Cardiac muscle cell (in vitro differentiated cells and primary cell): ENCODE measurements at regions not wholly inside any gene's neighbourhood (a gene's known extent, or its start where the extent isn't known, plus 50 kb on each side); places are given as distances from the start of the nearest gene placed in this dataset.

Experiments used
- DNase-seq, 2 donors: peaks; one replicate each; pipeline versions ENCODE4 v3.0.0 to v3.0.0-alpha.2; 2010 to 2017; ENCODE audit warnings: low read depth in 1 of 2, low spot score in 1 of 2
- H3K27ac ChIP-seq: fragments of 200-600 bp; sonication (generic); 2 replicates; pipeline ENCODE4 v1.5.1; 2016
- H3K27me3 ChIP-seq: fragments of 200-600 bp; sonication (generic); 2 replicates; pipeline ENCODE4 v1.6.0; 2016; ENCODE audit warnings: control low read depth
- H3K36me3 ChIP-seq: fragments of 200-600 bp; sonication (generic); 2 replicates; pipeline ENCODE4 v1.5.1; 2016; ENCODE audit warnings: control low read depth
- H3K4me1 ChIP-seq: fragments of 200-600 bp; sonication (generic); 2 replicates; pipeline ENCODE4 v1.8.1; 2017; ENCODE audit warnings: low read depth, mild to moderate bottlenecking, mixed run types
- H3K4me3 ChIP-seq: fragments of 200-600 bp; sonication (generic); 2 replicates; pipeline ENCODE4 v1.5.1; 2016; ENCODE audit warnings: mild to moderate bottlenecking
- H3K9me3 ChIP-seq: fragments of 200-600 bp; sonication (generic); 2 replicates; pipeline ENCODE4 v1.5.1; 2017; ENCODE audit warnings: low read depth, mild to moderate bottlenecking, control low read depth
- TF ChIP-seq, protein P1 (sequence below): IDR thresholded peaks from 2 replicates; pipeline ENCODE4 v1.5.1; 2012; ENCODE audit warnings: low read depth, mild to moderate bottlenecking, low read length

DNA sequence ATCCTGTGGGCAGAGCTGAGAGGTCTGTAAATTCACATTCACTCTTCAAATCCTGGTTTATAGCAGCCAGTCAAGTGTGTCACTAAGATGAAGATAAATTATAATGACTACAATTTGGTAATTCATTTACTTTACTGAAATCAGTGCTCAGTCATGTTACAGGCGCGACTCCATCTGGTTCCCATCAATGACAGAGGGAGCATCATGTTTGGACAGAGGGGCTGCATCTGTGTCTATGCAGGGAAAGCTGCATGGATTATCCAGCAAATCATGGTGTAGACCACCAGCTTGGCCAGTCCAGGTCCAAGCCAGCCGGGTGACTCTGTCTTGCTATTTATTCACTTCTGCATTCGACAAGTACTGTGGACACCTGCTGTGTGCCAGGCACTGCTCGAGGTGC lies 214.1 kb upstream of the ZNF32 start:
- no peaks in the 10 kb centered on the region for H3K36me3 ChIP-seq
- no peak for DNase-seq
- no peaks in the 10 kb centered on the region for H3K9me3 ChIP-seq
- no peak overlapping the region for H3K27ac ChIP-seq
- no peaks in the 10 kb centered on the region for H3K27me3 ChIP-seq
- TF ChIP-seq, protein P1, sequence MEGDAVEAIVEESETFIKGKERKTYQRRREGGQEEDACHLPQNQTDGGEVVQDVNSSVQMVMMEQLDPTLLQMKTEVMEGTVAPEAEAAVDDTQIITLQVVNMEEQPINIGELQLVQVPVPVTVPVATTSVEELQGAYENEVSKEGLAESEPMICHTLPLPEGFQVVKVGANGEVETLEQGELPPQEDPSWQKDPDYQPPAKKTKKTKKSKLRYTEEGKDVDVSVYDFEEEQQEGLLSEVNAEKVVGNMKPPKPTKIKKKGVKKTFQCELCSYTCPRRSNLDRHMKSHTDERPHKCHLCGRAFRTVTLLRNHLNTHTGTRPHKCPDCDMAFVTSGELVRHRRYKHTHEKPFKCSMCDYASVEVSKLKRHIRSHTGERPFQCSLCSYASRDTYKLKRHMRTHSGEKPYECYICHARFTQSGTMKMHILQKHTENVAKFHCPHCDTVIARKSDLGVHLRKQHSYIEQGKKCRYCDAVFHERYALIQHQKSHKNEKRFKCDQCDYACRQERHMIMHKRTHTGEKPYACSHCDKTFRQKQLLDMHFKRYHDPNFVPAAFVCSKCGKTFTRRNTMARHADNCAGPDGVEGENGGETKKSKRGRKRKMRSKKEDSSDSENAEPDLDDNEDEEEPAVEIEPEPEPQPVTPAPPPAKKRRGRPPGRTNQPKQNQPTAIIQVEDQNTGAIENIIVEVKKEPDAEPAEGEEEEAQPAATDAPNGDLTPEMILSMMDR = no peak
- no peaks in the 10 kb centered on the region for H3K4me1 ChIP-seq
- H3K4me3 ChIP-seq = no peak overlapping the region

DNA sequence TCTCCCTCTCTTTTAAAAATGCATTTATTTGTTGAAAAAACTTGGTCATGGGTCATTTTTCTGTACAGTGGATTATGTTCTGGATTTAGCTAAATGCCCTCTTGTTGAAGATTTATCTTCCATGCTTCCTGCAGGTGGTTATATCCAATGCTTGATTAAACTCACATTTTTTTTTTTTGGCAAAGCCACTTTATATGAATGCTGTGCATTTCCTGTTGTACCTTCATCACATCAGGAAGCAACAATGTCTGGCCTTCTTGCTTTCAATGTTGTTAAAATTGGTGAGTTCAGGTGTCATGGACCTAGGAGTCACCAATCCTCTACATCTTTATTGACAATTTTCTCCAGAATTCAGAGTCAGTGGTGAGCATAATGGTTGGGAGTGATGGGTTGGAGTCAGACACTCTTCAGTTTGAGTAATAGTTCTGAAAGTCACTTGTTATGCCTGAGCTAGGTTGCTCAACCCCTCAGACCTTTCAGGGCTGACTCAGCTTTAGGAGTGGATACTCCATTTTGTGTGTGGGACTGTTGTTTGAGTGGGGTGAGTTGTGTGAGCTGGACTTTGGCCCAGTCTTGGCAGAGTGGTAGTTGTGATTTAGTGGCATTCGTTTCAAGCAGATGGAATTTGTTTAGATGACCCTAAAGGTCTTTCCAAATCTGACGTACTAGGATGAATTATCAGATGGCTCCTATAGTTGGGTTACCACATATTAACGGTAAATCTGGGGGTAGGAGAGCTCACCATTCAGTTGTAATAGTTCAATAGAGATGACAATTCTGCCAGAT lies 213.5 kb upstream of the ZNF32 start:
- Histone ChIP-seq H3K4me3 (no peak overlapping the region), H3K36me3 (no peaks in the 10 kb centered on the region), H3K27me3 (no peaks in the 10 kb centered on the region), H3K9me3 (no peaks in the 10 kb centered on the region), H3K4me1 (no peaks in the 10 kb centered on the region), H3K27ac (no peak overlapping the region)
- TF ChIP-seq, protein P1 = no peak
- peak in 1 of 2 donors; percentile 89 for DNase-seq

- DNase-seq = no peak
- Histone ChIP-seq H3K27me3 (no peaks in the 10 kb centered on the region), H3K9me3 (no peaks in the 10 kb centered on the region), H3K36me3 (no peaks in the 10 kb centered on the region), H3K4me3 (no peak overlapping the region), H3K27ac (no peak overlapping the region), H3K4me1 (no peaks in the 10 kb centered on the region)
- TF ChIP-seq, protein P1 = no peak
Measured at GRCh38 chr10:43859016-43859525, 210.4 kb upstream of the ZNF32 start.

DNA sequence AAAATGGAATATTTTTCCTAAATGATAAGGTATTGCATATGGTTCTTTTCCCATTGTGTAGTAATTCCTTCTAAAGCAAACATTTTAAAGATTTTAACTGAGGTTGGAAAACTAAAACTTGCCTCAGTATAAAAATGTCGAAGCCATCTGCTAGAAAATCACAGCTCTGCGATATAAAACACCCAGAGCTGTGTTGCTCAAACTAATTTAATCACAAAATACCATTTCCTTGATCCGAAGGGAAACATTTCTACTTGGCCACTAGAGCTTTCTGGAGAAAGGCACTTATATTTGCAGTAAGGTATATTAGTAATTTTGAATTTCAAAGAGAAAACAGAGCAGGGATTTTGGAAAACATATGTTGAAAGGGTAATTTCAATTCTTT lies 209.2 kb upstream of the ZNF32 start:
- no peaks in the 10 kb centered on the region for H3K36me3 ChIP-seq
- DNase-seq = no peak
- no peak overlapping the region for H3K4me3 ChIP-seq
- H3K9me3 ChIP-seq = no peaks in the 10 kb centered on the region
- H3K4me1 ChIP-seq = no peaks in the 10 kb centered on the region
- no peaks in the 10 kb centered on the region for H3K27me3 ChIP-seq
- H3K27ac ChIP-seq = no peak overlapping the region
- TF ChIP-seq, protein P1 = no peak

DNA sequence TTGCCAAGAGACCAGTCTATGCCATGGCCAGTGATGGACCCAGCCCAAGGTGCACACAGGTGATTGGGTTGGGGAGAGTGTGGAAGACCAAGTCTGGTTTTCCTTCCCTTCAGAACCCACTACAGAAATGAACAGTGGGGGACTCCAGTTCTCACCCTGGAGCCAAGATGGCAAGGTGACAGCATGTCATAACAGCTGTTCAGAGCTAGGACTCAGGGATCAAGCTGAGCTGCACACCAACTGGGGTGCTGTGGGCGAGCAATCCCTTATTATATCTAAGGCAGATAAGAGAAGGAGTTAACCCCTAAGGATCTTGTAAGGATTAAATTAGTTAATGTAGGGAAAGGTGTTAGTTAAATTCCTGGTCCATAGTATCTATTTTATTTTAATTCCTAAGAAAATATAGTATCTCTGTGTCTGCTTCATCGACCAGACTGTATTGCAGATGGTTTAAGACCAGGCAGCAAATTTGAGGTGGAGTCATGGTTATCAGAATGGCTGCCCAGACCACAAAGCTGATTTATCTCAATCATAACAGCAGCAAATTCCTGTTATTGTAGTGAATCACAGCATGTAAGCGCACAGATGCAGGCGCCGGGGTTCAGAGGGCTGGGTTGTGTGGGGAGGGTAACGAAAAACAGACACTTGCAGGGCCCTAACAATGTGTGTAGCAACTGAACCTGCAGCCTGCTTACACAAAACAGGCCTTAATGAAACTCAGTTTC lies 208.7 kb upstream of the ZNF32 start:
- no peak overlapping the region for H3K27ac ChIP-seq
- peak in 1 of 2 donors; percentile 94 for DNase-seq
- H3K36me3 ChIP-seq = no peaks in the 10 kb centered on the region
- H3K4me1 ChIP-seq = no peaks in the 10 kb centered on the region
- H3K9me3 ChIP-seq = no peaks in the 10 kb centered on the region
- TF ChIP-seq, protein P1 = no peak
- no peaks in the 10 kb centered on the region for H3K27me3 ChIP-seq
- no peak overlapping the region for H3K4me3 ChIP-seq
